ENCODE measurements at regions not wholly inside any gene's neighbourhood (a gene's known extent, or its start where the extent isn't known, plus 50 kb on each side); places are given as distances from the start of the nearest gene placed in this dataset.

DNA sequence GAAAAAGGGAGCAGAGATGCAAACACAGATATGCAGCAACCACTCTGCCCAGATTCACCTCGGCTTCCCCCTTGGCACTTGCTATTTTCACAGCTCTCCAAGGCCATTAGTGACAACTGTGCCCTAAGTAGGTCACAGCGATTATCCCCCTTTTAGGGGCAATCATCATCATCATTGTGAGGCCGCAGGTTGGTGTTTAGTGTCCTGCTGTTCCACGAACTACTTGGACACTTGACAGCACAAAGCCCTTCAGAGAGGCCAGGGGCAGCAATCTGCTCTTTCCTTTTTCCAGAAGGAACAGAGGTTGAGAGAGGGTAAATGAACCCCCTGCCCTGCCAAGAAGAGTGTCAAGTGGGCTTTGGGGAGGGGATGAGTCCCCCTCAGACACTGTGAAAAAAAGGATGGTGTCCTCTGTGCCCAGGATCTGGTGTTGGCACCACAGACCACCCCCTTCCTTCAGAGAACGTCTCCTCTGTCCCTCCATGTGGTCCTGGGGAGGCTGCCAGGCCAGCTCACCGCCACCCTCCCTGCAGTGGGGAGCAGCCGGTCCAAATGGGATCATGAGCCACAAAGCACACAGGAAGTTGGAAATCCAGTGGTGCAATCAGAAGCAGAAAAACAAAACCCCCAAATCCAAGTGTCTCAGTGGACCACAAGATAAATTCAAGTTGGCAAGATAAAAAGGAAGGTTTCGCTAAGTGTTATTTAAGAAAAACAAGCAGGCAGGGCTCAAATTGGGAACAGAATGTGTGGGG lies 78.4 kb upstream of the MED9 start:
- CTCF ChIA-PET = no interaction called here
- POLR2A ChIA-PET = no interaction called here

DNA sequence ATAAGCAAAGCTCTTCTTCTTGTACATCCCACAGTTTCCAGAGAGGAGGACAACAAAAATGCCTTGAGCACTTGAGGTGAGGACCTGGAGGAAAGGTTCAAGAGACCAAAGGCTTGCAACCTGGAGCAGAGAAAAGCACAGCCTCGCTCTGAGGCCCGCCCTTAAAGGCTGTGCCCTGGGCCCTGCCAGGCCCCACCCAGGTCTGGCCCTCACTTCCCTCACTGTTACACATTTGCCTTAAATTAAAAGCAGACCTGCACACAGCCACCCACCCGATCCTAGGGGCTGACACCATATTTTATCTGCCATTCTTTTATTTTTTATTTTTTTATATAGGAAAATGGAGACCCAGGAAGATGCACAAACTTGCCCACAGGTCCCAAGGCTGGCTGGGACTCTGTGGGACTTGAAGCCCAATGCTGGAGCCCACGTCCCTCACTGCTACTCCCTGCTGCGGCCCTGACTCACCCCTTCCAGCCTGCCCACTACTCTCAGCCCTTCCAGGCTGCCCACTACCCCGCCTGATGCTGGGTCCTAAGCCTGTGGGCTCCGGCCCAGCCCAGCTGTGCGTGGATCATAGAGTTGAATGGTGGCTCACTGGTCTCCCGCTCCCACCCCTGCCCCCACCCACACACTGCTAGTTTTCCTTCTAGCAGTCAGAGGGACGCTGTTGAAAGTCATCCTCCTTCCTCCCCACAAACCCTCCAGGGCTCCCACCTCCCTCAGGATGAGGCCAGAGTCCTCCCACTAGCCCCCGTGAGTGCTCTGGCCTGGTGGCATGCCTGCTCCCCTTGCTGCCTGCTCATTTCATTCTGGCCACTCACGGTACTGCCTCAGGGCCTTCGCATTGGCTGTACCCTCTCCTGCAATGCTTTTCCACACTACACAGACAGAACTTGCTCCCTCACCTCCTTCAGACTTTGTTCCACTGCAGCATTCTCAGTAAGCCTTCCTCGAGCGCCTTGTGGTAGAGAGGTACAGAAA lies 77.6 kb upstream of the MED9 start:
- H3K27ac ChIP-seq (ENCODE audit: low read depth, low read length) = no peak overlapping the region
- intact Hi-C loops (cut with micrococcal nuclease) = no loop called here
- H3K4me1 ChIP-seq (ENCODE audit: control insufficient read depth in 2 of 2, insufficient read depth in 2 of 2, low read length in 2 of 2) = peaks cover 19 to 21% of the 10 kb centered on the region in 2 donors
- no peaks in the 10 kb centered on the region for H3K36me3 Mint-ChIP-seq
- peak overlapping the region in 6 of 9 donors; percentile 5 to 76 (median 43) for H3K27ac Mint-ChIP-seq
- DNase-seq = no peak
- ChIA-PET CTCF (no interaction called here), POLR2A (interaction anchor here (1.4 kb wide), 1 partner anchor 8 kb away, joined by 3 read pairs; no protein-coding TSS in a partner anchor)
- H3K36me3 ChIP-seq (ENCODE audit: control insufficient read depth in 2 of 3, insufficient read depth in 3 of 3, low read length in 3 of 3) = no peaks in the 10 kb centered on the region
- peaks cover 0 to 4% (median 0%) of the 10 kb centered on the region in 11 donors for H3K9me3 Mint-ChIP-seq
- no peaks in the 10 kb centered on the region for H3K9me3 ChIP-seq (ENCODE audit: control insufficient read depth in 2 of 3, low read length in 3 of 3)
- H3K27me3 ChIP-seq (ENCODE audit: control insufficient read depth in 2 of 2, insufficient read depth in 2 of 2, low read length in 2 of 2) = no peaks in the 10 kb centered on the region
- peak overlapping the region in 2 of 10 donors; percentile 12 to 32 for H3K4me3 Mint-ChIP-seq
- peaks cover 0 to 2% (median 0%) of the 10 kb centered on the region in 5 donors for H3K27me3 Mint-ChIP-seq
- ATAC-seq = no peak
- H3K4me1 Mint-ChIP-seq = peaks cover 17 to 61% (median 58%) of the 10 kb centered on the region in 7 donors
- no peak overlapping the region for H3K4me3 ChIP-seq (ENCODE audit: low read length)

More for the DNA sequence above, 78.4 kb upstream of the MED9 start:
- no peak for ATAC-seq
- no peaks in the 10 kb centered on the region for H3K9me3 ChIP-seq (ENCODE audit: control insufficient read depth in 2 of 3, low read length in 3 of 3)
- H3K27ac Mint-ChIP-seq = peak overlapping the region in 2 of 9 donors; percentile 22 to 38
- H3K4me3 Mint-ChIP-seq = peak overlapping the region in 2 of 10 donors; percentile 12 to 32
- H3K27me3 ChIP-seq (ENCODE audit: control insufficient read depth in 2 of 2, insufficient read depth in 2 of 2, low read length in 2 of 2) = no peaks in the 10 kb centered on the region
- H3K27ac ChIP-seq (ENCODE audit: low read depth, low read length) = no peak overlapping the region
- H3K27me3 Mint-ChIP-seq = peaks cover 0 to 2% (median 0%) of the 10 kb centered on the region in 5 donors
- no peaks in the 10 kb centered on the region for H3K36me3 ChIP-seq (ENCODE audit: control insufficient read depth in 2 of 3, insufficient read depth in 3 of 3, low read length in 3 of 3)
- DNase-seq = no peak
- intact Hi-C loops (cut with micrococcal nuclease) = no loop called here
- H3K4me1 ChIP-seq (ENCODE audit: control insufficient read depth in 2 of 2, insufficient read depth in 2 of 2, low read length in 2 of 2) = peaks cover 12% of the 10 kb centered on the region in 2 donors
- H3K4me1 Mint-ChIP-seq = peaks cover 11 to 58% (median 54%) of the 10 kb centered on the region in 7 donors
- no peaks in the 10 kb centered on the region for H3K36me3 Mint-ChIP-seq
- H3K4me3 ChIP-seq (ENCODE audit: low read length) = no peak overlapping the region
- H3K9me3 Mint-ChIP-seq = peaks cover 0 to 4% (median 0%) of the 10 kb centered on the region in 11 donors

DNA sequence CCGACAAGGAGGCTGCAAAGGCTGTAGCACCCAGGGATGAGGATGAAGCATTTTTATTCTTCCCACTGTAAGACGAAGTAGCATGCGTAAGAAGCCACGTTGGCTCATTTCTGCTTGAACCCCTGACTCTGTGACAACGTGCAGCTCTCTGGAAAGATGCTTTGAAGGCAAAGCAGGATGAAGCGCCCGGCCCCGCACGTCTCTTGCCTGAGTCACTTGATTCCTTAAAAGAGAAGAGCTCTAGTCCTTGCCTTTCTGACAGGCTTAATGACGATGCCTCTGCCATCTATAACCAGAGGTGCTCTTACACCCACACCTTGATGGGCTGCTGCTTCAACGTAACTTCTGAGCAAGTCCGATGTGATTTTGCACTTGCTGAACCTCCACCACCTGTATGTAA lies 76.7 kb upstream of the MED9 start:
- Histone ChIP-seq H3K36me3 (ENCODE audit: control insufficient read depth in 2 of 3, insufficient read depth in 3 of 3, low read length in 3 of 3) (no peaks in the 10 kb centered on the region), H3K27me3 (ENCODE audit: control insufficient read depth in 2 of 2, insufficient read depth in 2 of 2, low read length in 2 of 2) (no peaks in the 10 kb centered on the region), H3K9me3 (ENCODE audit: control insufficient read depth in 2 of 3, low read length in 3 of 3) (no peaks in the 10 kb centered on the region), H3K27ac (ENCODE audit: low read depth, low read length) (no peak overlapping the region), H3K4me3 (ENCODE audit: low read length) (no peak overlapping the region), H3K4me1 (ENCODE audit: control insufficient read depth in 2 of 2, insufficient read depth in 2 of 2, low read length in 2 of 2) (peaks cover 27 to 28% of the 10 kb centered on the region in 2 donors)
- Mint-ChIP-seq H3K36me3 (no peaks in the 10 kb centered on the region), H3K9me3 (peaks cover 0 to 4% (median 0%) of the 10 kb centered on the region in 11 donors), H3K4me1 (peaks cover 22 to 69% (median 66%) of the 10 kb centered on the region in 7 donors), H3K27me3 (peaks cover 0 to 2% (median 0%) of the 10 kb centered on the region in 5 donors), H3K27ac (peak overlapping the region in 6 of 9 donors; percentile 28 to 76 (median 58)), H3K4me3 (no peak overlapping the region)
- ATAC-seq (no peak), DNase-seq (no peak)
- CTCF ChIA-PET = no interaction called here
- intact Hi-C loops (cut with micrococcal nuclease) = no loop called here
- POLR2A ChIA-PET = interaction anchor here (1.4 kb wide), 1 partner anchor 8 kb away, joined by 3 read pairs; no protein-coding TSS in a partner anchor

DNA sequence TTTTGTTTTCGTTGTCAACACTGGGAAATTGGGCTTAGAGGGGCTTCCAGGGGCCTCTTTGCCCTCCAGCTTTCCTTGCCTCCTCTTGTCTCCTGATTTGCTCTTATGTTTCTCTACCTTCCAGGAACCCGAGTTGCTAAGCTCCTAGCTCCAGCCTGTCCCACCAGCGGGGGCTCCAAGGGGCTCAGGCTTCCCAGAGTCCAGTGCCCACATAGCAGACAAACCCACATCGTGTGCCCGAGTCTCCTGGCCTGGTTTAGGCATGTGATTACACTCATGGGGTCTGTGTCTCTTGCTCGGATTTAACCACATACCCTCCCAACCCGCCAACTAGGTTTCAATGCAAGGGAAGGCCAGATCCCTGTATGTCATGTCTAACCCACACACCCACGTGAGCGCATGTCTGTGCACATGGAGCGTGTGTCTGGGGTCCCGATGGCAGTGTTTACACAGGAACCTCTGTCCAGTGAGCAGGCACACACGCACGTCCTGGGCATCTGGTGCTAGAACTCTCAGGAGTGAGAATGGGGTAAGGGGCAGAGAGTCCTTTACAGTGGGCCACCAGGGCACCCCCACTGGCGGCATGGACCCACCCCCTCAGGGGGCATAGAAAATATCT lies 76.1 kb upstream of the MED9 start:
- ChIA-PET CTCF (no interaction called here), POLR2A (interaction anchor here (1.4 kb wide), 1 partner anchor 9 kb away, joined by 3 read pairs; no protein-coding TSS in a partner anchor)
- H3K4me1 ChIP-seq (ENCODE audit: control insufficient read depth in 2 of 2, insufficient read depth in 2 of 2, low read length in 2 of 2) = peaks cover 31 to 33% of the 10 kb centered on the region in 2 donors
- no peaks in the 10 kb centered on the region for H3K9me3 ChIP-seq (ENCODE audit: control insufficient read depth in 2 of 3, low read length in 3 of 3)
- intact Hi-C loops (cut with micrococcal nuclease) = no loop called here
- no peak for DNase-seq
- Mint-ChIP-seq H3K9me3 (peaks cover 0 to 4% (median 0%) of the 10 kb centered on the region in 11 donors), H3K27ac (peak overlapping the region in 4 of 9 donors; percentile 48 to 76 (median 76)), H3K4me1 (peaks cover 22 to 75% (median 72%) of the 10 kb centered on the region in 7 donors), H3K27me3 (peaks cover 0 to 2% (median 0%) of the 10 kb centered on the region in 5 donors), H3K36me3 (no peaks in the 10 kb centered on the region), H3K4me3 (no peak overlapping the region)
- no peaks in the 10 kb centered on the region for H3K36me3 ChIP-seq (ENCODE audit: control insufficient read depth in 2 of 3, insufficient read depth in 3 of 3, low read length in 3 of 3)
- ATAC-seq = no peak
- no peaks in the 10 kb centered on the region for H3K27me3 ChIP-seq (ENCODE audit: control insufficient read depth in 2 of 2, insufficient read depth in 2 of 2, low read length in 2 of 2)
- H3K4me3 ChIP-seq (ENCODE audit: low read length) = no peak overlapping the region
- no peak overlapping the region for H3K27ac ChIP-seq (ENCODE audit: low read depth, low read length)

DNA sequence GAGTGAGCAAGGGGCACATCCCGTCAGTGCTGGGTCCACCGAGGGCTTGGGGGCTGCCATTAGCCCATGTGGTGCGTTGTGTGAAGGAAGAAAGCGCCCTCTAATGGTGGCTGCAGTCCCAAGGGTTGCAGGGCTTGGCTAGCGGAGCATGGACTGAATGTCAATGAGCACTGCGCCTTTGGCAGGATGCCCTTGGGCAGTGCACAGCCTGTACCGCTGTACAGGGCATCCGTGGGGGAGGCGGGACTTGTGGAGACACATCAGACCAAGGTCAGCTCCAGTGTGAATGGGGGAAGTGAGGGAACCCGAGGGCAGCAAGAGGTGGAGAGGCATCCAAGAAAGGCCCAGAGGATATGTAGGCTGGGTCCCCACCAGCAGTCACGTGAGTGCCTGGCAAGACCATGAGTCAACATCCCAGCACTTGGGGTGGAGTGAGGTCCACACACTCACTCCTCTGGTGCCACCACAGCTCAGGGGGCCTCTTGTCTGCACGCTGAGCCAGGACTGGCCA lies 75.5 kb upstream of the MED9 start:
- H3K27me3 ChIP-seq (ENCODE audit: control insufficient read depth in 2 of 2, insufficient read depth in 2 of 2, low read length in 2 of 2) = no peaks in the 10 kb centered on the region
- DNase-seq (no peak), ATAC-seq (no peak)
- peaks cover 31 to 38% of the 10 kb centered on the region in 2 donors for H3K4me1 ChIP-seq (ENCODE audit: control insufficient read depth in 2 of 2, insufficient read depth in 2 of 2, low read length in 2 of 2)
- Mint-ChIP-seq H3K36me3 (no peaks in the 10 kb centered on the region), H3K9me3 (peaks cover 0 to 4% (median 0%) of the 10 kb centered on the region in 11 donors), H3K4me3 (peak overlapping the region in 3 of 10 donors; percentile 17 to 68 (median 35)), H3K4me1 (peaks cover 28 to 82% (median 78%) of the 10 kb centered on the region in 7 donors), H3K27me3 (peaks cover 0 to 2% (median 0%) of the 10 kb centered on the region in 5 donors), H3K27ac (peak overlapping the region in 3 of 9 donors; percentile 51 to 76 (median 52))
- no peak overlapping the region for H3K27ac ChIP-seq (ENCODE audit: low read depth, low read length)
- H3K36me3 ChIP-seq (ENCODE audit: control insufficient read depth in 2 of 3, insufficient read depth in 3 of 3, low read length in 3 of 3) = no peaks in the 10 kb centered on the region
- H3K9me3 ChIP-seq (ENCODE audit: control insufficient read depth in 2 of 3, low read length in 3 of 3) = no peaks in the 10 kb centered on the region
- intact Hi-C loops (cut with micrococcal nuclease) = no loop called here
- no peak overlapping the region for H3K4me3 ChIP-seq (ENCODE audit: low read length)
- POLR2A ChIA-PET = no interaction called here
- CTCF ChIA-PET = no interaction called here

DNA sequence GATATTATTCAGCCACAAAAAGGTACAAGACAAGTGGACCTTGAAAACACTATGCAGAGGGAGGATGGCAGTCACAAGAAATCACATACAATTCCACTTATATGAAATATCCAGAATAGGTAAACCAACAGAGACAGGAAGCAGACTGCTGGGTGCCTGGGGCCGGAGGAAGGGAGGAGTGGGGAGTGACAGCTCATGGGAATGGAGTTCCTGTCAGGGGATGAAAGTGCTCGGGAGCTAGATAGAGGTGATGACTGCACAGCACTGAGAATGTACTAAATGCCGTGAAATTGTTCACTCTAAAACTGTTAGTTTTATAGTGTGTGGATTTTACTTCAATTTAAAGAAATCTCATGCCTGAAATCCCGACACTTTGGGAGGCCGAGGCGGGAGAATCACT lies 74.2 kb upstream of the MED9 start:
- H3K27me3 Mint-ChIP-seq = no peaks in the 10 kb centered on the region
- intact Hi-C loops (cut with micrococcal nuclease) = no loop called here
- Histone ChIP-seq H3K27me3 (ENCODE audit: control insufficient read depth in 2 of 2, insufficient read depth in 2 of 2, low read length in 2 of 2) (no peaks in the 10 kb centered on the region), H3K27ac (ENCODE audit: low read depth, low read length) (no peak overlapping the region), H3K9me3 (ENCODE audit: control insufficient read depth in 2 of 3, low read length in 3 of 3) (no peaks in the 10 kb centered on the region), H3K4me1 (ENCODE audit: control insufficient read depth in 2 of 2, insufficient read depth in 2 of 2, low read length in 2 of 2) (peaks cover 31 to 49% of the 10 kb centered on the region in 2 donors), H3K36me3 (ENCODE audit: control insufficient read depth in 2 of 3, insufficient read depth in 3 of 3, low read length in 3 of 3) (no peaks in the 10 kb centered on the region), H3K4me3 (ENCODE audit: low read length) (no peak overlapping the region)
- DNase-seq (no peak), ATAC-seq (no peak)
- no peaks in the 10 kb centered on the region for H3K36me3 Mint-ChIP-seq
- H3K27ac Mint-ChIP-seq = peak overlapping the region in 7 of 9 donors; percentile 11 to 97 (median 92)
- peaks cover 0 to 2% (median 0%) of the 10 kb centered on the region in 11 donors for H3K9me3 Mint-ChIP-seq
- ChIA-PET CTCF (interaction anchor here (0.6 kb wide), 2 partner anchors 26 to 47 kb away, joined by 3 read pairs; no protein-coding TSS in a partner anchor), POLR2A (interaction anchor here (0.8 to 2.8 kb wide), 5 partner anchors 9 to 95 kb away, joined by 3 to 16 read pairs (median 7); no protein-coding TSS in a partner anchor)
- H3K4me3 Mint-ChIP-seq = peak overlapping the region in 9 of 10 donors; percentile 19 to 90 (median 73)
- H3K4me1 Mint-ChIP-seq = peaks cover 32 to 90% (median 85%) of the 10 kb centered on the region in 7 donors

Measured in naive thymus-derived CD4-positive, alpha-beta T cell (primary cell).